ENCODE measurements at regions not wholly inside any gene's neighbourhood (a gene's known extent, or its start where the extent isn't known, plus 50 kb on each side); places are given as distances from the start of the nearest gene placed in this dataset.

- Histone ChIP-seq H3K36me3 (ENCODE audit: control insufficient read depth, insufficient read depth, low read length) (no peaks in the 10 kb centered on the region), H3K4me3 (replicated peaks; ENCODE audit: low read depth, low read length) (no peak overlapping the region), H3K27me3 (replicated peaks; ENCODE audit: control insufficient read depth, insufficient read depth, low read length) (no peaks in the 10 kb centered on the region)
- TF ChIP-seq, protein P1, sequence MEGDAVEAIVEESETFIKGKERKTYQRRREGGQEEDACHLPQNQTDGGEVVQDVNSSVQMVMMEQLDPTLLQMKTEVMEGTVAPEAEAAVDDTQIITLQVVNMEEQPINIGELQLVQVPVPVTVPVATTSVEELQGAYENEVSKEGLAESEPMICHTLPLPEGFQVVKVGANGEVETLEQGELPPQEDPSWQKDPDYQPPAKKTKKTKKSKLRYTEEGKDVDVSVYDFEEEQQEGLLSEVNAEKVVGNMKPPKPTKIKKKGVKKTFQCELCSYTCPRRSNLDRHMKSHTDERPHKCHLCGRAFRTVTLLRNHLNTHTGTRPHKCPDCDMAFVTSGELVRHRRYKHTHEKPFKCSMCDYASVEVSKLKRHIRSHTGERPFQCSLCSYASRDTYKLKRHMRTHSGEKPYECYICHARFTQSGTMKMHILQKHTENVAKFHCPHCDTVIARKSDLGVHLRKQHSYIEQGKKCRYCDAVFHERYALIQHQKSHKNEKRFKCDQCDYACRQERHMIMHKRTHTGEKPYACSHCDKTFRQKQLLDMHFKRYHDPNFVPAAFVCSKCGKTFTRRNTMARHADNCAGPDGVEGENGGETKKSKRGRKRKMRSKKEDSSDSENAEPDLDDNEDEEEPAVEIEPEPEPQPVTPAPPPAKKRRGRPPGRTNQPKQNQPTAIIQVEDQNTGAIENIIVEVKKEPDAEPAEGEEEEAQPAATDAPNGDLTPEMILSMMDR (IDR thresholded peaks at IDR 0.05; ENCODE audit: insufficient read depth, low read length, poor library complexity, severe bottlenecking): peak; percentile 61
- DNase-seq (ENCODE audit: extremely low read depth, insufficient read length): no peak
These were observed 1004.9 kb downstream of the KCNMA1 start for GRCh38 chr10:76632767-76633051.

GRCh38 chr10:76631884-76632766 is 1005.5 kb downstream of the KCNMA1 start:
- Histone ChIP-seq H3K4me3 (replicated peaks; ENCODE audit: low read depth, low read length) (no peak overlapping the region), H3K27me3 (replicated peaks; ENCODE audit: control insufficient read depth, insufficient read depth, low read length) (no peaks in the 10 kb centered on the region), H3K36me3 (ENCODE audit: control insufficient read depth, insufficient read depth, low read length) (no peaks in the 10 kb centered on the region)
- TF ChIP-seq, protein P1 (IDR thresholded peaks at IDR 0.05; ENCODE audit: insufficient read depth, low read length, poor library complexity, severe bottlenecking): no peak
- DNase-seq (ENCODE audit: extremely low read depth, insufficient read length): no peak

DNA sequence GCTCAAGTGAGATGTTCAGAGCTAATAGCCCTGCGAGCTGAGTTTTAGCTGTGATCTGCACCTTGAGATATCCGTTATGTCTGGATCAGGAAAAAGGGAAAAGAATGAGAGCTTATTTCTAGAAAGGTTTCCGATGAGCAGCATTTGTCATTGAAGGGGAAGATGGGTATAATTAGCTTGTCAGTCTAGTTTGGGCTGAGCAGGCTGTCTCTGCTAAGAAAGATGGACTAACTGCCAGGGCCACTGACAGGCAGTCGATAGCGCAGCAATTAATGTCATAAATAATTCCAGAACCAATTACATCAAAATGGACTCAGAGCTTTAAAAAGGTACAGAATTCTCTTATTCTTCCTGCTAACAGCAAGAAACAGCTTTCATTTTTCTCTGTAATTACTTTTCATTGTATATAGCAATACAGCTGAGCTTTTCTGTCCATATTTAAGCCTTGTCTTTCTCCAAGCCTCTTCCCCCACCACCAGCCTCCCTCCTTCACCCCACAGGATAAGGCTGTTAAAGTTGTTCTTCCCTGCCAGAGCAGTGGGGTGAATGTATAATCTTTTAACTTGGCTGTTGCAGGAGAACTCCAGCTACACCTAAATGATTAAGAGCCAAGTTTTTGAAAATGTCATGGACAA is 1006.5 kb downstream of the KCNMA1 start:
- Histone ChIP-seq H3K27me3 (replicated peaks; ENCODE audit: control insufficient read depth, insufficient read depth, low read length) (no peaks in the 10 kb centered on the region), H3K36me3 (ENCODE audit: control insufficient read depth, insufficient read depth, low read length) (no peaks in the 10 kb centered on the region), H3K4me3 (replicated peaks; ENCODE audit: low read depth, low read length) (no peak overlapping the region)
- TF ChIP-seq, protein P1 (IDR thresholded peaks at IDR 0.05; ENCODE audit: insufficient read depth, low read length, poor library complexity, severe bottlenecking): no peak
- DNase-seq (ENCODE audit: extremely low read depth, insufficient read length): no peak

GRCh38 chr10:76628801-76629200 is 1008.8 kb downstream of the KCNMA1 start:
- H3K36me3 ChIP-seq (ENCODE audit: control insufficient read depth, insufficient read depth, low read length): no peaks in the 10 kb centered on the region
- H3K4me3 ChIP-seq (replicated peaks; ENCODE audit: low read depth, low read length): no peak overlapping the region
- DNase-seq (ENCODE audit: extremely low read depth, insufficient read length): no peak
- TF ChIP-seq, protein P1 (IDR thresholded peaks at IDR 0.05; ENCODE audit: insufficient read depth, low read length, poor library complexity, severe bottlenecking): no peak
- H3K27me3 ChIP-seq (replicated peaks; ENCODE audit: control insufficient read depth, insufficient read depth, low read length): no peaks in the 10 kb centered on the region

- TF ChIP-seq, protein P1 (IDR thresholded peaks at IDR 0.05; ENCODE audit: insufficient read depth, low read length, poor library complexity, severe bottlenecking): no peak
- DNase-seq (ENCODE audit: extremely low read depth, insufficient read length): no peak
- Histone ChIP-seq H3K36me3 (ENCODE audit: control insufficient read depth, insufficient read depth, low read length) (no peaks in the 10 kb centered on the region), H3K27me3 (replicated peaks; ENCODE audit: control insufficient read depth, insufficient read depth, low read length) (no peaks in the 10 kb centered on the region), H3K4me3 (replicated peaks; ENCODE audit: low read depth, low read length) (no peak overlapping the region)
These were observed 1011.2 kb downstream of the KCNMA1 start for GRCh38 chr10:76626386-76626785.
